ENCODE measurements at regions not wholly inside any gene's neighbourhood (a gene's known extent, or its start where the extent isn't known, plus 50 kb on each side); places are given as distances from the start of the nearest gene placed in this dataset.
"Not testable (repeated sequence)": the region's sequence is repeated elsewhere in the genome, so short reads cannot be mapped to it uniquely, and the experiment has no call there.

DNA sequence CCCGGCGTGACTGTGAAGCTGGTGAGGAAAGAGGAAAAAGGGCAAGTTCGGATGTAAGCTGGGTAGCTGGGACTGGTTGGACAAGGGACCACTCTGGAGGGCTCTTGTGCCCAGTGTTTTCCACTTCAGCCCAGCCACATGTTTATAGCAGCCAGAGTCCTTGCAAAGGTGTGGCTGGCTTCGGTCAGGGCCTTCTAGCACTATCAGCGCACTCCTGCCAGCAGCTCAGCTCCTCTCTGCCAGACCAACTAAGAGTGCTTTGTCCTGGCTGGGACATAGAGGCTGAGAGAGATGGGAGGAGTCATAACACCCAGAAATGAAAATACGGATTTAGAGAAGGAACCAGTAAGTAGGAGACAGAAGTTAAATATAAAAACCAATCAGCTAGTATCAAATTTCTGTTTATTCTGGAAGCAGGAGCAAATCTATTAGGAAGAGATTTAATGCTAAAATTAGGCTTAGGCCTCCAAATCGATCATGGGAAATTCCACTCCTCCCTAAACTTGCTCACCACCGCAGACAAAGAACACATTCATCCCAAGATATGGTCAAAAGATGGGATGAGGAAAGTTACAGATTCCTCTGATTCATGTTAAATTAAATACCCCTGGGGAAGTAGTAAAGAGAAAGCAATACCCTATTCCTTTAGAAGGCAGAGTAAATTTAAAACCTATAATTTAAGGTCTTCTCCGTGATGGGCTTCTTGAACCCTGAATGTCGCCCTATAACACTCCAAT lies 135.0 kb downstream of the RALA start:
- DNase-seq: no peak

- DNase-seq: no peak
Measured at GRCh38 chr7:39761449-39761848, 138.1 kb downstream of the RALA start.

- DNase-seq: not testable (repeated sequence)
Measured at GRCh38 chr7:39762466-39762865, 139.1 kb downstream of the RALA start.

DNA sequence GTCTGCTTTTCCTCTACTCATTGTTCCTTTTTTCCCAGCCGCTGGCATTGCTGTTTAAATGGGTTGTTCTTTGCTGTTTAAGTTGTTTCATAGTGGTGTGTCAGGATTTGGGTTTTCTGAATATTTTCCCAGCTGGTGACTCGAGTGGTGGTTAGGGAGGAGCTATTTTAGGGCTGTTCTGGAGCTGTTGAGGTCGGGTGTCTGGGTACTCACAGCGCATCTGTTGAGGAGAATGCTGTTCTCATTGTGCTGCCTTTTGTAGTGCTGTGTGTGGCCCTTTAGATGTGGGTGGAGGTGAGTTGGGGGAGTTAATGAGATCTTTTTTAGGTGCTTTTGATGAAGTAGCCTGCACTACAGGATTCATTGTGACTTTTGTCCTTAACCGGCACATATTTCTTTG lies 139.5 kb downstream of the RALA start:
- not testable (repeated sequence) for DNase-seq

DNA sequence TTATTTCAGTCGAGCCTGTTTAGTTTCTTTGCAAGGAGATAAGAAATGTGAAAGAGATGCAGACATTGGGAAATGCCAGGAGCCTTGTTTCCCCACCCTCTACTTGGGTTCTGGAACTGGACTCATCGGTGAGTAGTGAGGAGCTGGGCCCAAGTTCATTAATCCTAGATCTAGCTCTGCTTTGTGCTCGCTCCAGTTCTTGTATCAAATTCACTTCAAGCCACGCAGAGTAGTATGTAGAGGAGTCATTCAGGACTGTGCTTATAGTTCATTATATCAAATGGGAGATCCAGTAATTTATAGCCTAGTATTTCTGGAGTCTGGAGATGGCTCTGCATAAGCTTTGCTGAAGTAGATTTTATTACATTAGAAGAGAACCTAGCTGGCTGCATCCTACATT lies 142.5 kb downstream of the RALA start:
- not testable (repeated sequence) for DNase-seq

GRCh38 chr7:39768439-39768838 lies 145.1 kb downstream of the RALA start:
- DNase-seq: not testable (repeated sequence)

GRCh38 chr7:39774341-39774851 lies 151.0 kb downstream of the RALA start:
- not testable (repeated sequence) for DNase-seq

- not testable (repeated sequence) for DNase-seq
Measured at GRCh38 chr7:39781557-39781956, 158.2 kb downstream of the RALA start.

GRCh38 chr7:39786440-39786839 lies 163.1 kb downstream of the RALA start:
- not testable (repeated sequence) for DNase-seq

DNA sequence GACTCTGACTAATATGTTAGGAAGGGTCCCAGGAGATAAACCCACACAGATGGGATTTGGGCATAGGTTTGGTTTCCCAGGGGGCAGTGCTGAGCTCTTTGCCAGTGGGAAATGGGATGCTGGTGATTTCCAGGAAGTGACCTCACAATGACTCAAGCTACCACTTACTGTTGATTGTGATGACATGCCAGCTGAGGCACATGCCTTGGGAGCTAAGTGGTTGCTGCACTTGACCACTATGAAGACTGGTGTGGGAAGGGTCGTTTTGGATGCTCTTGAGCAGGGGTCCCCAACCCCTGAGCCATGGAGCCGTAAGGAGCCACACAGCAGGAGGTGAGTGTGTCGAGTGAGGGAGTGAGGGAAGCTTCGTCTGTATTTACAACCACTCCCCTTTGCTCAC lies 159.0 kb upstream of the CDK13 start:
- not testable (repeated sequence) for DNase-seq

GRCh38 chr7:39791911-39792310 lies 158.1 kb upstream of the CDK13 start:
- DNase-seq: not testable (repeated sequence)

GRCh38 chr7:39793026-39793425 lies 157.0 kb upstream of the CDK13 start:
- not testable (repeated sequence) for DNase-seq

- not testable (repeated sequence) for DNase-seq
Measured at GRCh38 chr7:39793851-39794250, 156.2 kb upstream of the CDK13 start.

GRCh38 chr7:39796947-39797346 lies 153.1 kb upstream of the CDK13 start:
- not testable (repeated sequence) for DNase-seq

DNA sequence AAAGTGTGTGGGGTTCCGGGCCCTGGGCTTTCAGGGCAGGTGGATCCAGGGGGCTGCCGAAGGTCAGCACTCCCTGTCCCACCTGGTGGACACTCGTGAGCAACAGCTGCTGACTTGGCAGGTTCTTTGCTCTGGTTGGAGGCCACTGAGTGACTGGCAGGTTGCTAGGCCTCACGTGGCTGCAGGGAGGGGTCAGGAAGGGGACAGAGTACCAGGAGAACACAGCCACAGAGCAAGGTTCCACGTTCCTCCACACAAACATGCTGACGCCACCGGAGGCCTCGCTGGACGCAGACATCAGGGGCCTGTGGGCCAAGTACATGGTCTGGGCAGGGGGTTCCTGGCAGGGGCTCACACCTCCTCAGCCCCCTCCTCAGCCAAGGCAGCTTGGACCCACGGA lies 152.0 kb upstream of the CDK13 start:
- not testable (repeated sequence) for DNase-seq

- no peak for DNase-seq
Measured at GRCh38 chr7:39808796-39809481, 141.1 kb upstream of the CDK13 start.

DNA sequence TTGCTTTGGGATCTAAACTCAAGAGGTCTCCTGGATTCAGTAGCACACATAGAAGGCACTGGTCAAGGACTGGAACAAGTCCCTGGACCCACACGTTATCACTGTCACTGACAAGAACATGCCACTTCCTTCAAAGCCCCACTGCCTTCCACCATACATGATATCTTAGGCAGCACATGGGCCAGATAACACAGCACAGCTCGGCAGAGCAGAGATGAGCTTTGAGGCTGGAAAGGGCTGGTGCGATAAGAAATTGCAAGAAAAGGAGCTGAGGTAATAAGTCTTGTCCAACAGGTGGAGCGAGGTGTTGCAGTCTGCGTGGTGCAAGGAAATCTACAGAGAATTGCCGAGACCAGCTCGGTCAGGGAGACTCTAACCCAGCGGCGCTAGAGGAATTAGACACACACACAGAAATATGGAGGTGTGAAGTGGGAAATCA lies 139.8 kb upstream of the CDK13 start:
- no peak for DNase-seq

DNA sequence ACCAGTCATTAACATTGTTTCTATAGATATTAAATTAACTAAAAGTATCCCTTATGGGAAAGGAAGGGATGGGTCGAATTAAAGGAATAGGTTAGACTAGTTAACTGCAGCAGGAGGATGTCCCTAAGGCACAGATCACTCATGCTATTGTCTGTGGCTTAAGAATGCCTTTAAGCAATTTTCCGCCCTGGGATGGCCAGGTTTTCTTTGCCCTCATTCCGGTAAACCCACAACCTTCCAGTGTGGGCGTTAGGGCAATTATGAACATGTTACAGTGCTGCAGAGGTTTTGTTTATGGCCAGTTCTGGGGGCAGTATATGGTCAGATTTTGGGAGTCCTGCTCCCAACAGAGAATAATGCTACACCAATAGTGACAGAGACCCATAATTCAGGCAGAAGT lies 139.3 kb upstream of the CDK13 start:
- no peak for DNase-seq

GRCh38 chr7:39811161-39811614 lies 138.9 kb upstream of the CDK13 start:
- DNase-seq: no peak

DNA sequence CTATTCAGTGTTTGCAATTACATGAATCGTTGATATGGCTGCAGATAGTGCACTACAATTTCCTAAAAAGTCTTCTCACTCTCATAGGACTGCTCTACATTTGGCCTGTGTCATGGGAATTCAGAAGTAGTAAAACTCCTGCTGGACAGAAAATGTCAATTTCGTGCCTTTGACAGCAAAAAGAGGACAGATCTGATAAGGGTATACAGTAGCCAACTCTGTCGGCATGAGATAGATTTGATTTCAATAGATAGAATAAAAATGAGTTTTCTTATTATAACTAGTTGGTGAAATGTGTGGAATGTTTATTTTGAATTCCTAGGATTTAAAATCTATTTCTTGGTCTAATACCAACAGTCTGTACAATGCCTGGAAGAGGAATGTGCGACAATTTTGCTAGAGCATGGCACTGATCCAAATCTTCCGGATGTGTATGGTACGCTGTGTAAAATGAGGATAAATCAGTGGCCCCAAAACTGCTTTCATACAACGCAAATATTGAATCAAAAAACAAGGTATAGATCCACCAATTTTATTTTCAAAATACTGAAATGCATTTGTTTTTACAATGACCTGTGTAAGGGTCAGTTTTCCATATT lies 133.5 kb upstream of the CDK13 start:
- no peak for DNase-seq

DNA sequence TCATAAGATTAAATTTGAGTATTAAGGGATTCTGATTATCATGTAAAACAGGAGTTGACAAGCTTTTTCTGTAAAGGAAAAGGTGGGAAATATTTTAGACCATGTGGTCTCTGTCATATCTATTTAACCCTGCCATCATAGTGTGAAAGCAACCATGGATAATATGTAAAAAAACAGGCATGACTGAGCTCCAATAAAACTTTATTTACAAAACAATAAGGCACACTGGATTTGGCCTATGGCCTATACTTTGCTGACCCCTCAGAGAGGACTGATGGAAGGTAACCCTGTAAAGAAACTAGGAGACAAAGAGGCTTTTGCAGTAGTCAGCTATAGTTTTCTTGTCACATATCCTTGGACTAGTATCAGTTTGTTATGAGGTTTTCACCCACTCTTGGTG lies 130.5 kb upstream of the CDK13 start:
- no peak for DNase-seq

DNA sequence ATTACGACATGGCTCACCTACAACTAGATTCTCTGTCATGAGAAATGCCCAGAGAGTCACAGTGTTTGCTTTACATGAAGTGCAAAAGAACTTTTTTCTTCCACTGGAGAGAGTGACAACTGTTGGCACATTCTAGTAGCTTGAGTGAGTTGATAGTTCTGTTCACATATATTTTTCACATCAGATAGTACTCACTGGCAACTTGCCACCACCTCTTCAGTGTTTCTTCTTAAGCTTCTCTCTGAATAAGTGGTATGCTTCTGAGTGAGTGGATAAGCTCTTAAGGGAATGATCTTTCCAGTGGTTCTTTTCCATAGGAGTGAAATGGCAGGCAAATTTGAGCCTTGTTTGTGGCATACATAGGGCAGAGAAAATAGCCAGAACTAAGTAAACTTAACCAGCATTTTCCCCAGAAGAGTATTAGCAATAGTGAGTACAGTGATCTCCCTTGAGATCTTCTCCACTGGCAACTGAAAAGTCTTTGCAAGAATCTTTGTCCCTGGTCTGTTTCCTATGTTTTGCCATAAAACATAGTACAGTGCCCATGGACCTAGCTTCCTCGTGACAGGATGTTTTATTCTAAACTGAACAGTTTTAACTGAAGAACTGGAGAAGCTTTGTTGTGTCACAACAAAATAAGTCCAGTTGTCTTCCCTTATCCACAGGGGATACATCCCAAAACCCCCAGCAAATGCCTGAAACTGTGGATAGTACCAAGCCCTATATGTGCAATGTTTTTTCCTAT lies 125.4 kb upstream of the CDK13 start:
- no peak for DNase-seq

Measured in activated CD4-positive, alpha-beta T cell treated with anti-CD3 and anti-CD28 coated beads, Interleukin-10, Interleukin-2, amounts not matched to agents 100 ng/mL and 50 ng/mL, durations not matched to agents 16 hours and 8 hours (primary cell).